Stimulated activated CD4-positive, alpha-beta T cell treated with anti-CD3 and anti-CD28 coated beads, TNF-alpha, amount 100 ng/mL, for 4 hours (primary cell): ENCODE measurements at regions not wholly inside any gene's neighbourhood (a gene's known extent, or its start where the extent isn't known, plus 50 kb on each side); places are given as distances from the start of the nearest gene placed in this dataset.
"Not testable (repeated sequence)": the region's sequence is repeated elsewhere in the genome, so short reads cannot be mapped to it uniquely, and the experiment has no call there.

Source experiments
- DNase-seq, 3 experiments: peaks; one replicate each; pipeline ENCODE4 v3.0.0-alpha.2; 2020; ENCODE audit warnings: low read depth in 3 of 3

DNA sequence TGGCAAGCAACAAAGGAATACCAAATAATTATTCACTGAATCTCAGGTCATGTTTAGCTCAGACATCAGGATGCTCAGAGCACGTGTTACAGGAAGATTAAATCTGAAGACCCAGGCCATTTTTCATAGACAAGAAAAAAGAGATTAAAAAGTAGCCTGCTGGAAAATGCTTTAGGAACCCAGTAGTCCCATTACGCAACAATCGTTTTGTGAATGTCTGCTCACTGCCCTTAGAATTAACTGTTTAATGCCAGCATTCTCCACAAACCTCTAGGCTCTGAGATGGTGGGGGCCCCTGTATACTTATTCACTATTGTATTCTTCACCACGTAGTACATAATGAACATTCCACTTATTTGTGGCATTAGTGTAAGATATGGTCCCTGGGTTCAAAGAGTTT is 154.6 kb upstream of the NYAP2 start:
- no peak for DNase-seq

- DNase-seq: no peak
Measured at GRCh38 chr2:225236769-225237323, 162.7 kb upstream of the NYAP2 start.

DNA sequence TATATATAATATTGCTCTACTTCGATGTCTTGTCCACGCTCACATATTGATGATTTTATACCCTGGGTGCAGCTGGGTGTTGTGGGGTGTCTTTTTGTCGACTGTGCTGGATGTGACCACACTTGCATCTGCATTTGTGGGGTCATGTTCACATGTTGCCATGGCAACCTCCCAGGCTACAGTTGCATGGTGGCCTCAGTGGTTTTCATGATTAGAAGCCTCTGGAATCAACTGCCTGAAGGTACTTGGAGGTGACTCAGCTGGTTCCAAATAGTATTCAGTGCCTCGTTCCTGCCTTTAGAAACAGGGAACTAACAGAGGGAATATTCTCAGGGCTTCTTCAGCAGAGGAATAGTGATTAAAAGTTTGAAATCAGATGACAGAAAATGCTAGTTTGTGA is 166.3 kb upstream of the NYAP2 start:
- no peak for DNase-seq

GRCh38 chr2:225231900-225232299 is 167.6 kb upstream of the NYAP2 start:
- no peak for DNase-seq

GRCh38 chr2:225229346-225229745 is 170.2 kb upstream of the NYAP2 start:
- DNase-seq: not testable (repeated sequence)

DNA sequence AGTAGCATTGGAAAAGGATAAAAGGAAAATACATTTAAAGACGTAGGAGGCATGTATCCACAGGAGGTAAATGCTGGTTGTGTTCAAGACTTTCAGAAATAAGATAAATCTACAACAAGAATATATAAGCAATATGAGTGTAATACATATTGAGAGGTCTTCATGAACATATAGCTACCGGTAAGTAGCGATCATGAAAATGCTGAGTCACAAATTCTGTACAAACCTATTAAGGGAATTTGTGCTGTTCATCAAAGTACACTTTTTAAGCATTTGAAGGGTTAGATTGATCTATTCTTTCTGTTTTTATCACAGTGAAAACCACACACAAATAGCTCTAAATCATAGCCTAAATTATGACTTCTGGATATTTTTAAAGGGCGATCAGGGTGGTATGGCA is 173.1 kb upstream of the NYAP2 start:
- no peak for DNase-seq

DNA sequence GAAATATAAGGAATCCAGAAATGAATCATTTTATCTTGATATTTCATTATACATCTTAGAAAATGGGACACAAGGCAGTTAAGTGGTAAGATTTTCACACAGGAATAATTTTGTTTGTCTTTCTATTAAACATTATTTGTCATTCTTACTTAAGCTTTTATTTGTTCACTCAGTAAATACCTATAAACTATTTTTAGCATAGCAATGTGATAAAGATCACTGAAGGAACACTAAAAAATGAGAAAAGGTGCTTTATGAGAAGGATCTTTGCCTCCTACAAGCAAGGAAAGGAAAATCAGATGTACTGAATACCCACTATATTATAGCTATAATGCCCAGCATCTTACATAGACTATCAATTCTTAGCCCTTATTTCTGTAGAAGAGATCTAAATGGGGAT is 176.2 kb upstream of the NYAP2 start:
- DNase-seq: no peak

GRCh38 chr2:225207471-225207870 is 165.2 kb upstream of the DOCK10 start:
- DNase-seq: no peak

- no peak for DNase-seq
Measured at GRCh38 chr2:225207043-225207442, 164.8 kb upstream of the DOCK10 start.

- DNase-seq: no peak
Measured at GRCh38 chr2:225196579-225196978, 154.3 kb upstream of the DOCK10 start.

- DNase-seq: no peak
Measured at GRCh38 chr2:225192869-225193268, 150.6 kb upstream of the DOCK10 start.

GRCh38 chr2:225190987-225191386 is 148.7 kb upstream of the DOCK10 start:
- DNase-seq: no peak

DNA sequence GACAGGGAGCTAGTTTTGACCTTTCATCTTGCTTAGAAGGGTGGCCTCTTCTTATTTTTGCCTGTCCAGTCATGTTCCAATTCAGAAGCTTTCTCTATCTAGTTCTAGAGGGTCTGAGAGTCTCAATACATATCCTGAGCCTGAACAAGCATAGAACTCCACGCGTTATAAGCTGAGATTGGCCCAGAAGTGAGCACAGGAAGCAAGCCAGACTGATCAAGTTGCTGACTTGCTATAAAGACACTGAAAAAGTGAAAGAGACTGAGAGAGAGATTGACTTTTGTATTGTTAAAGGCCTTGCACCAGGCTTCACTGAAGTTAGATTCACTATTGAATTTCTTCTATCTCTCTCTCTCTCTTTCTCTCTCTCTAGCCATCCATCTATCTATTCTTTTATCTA is 142.7 kb upstream of the DOCK10 start:
- DNase-seq: no peak

GRCh38 chr2:225182126-225182525 is 139.9 kb upstream of the DOCK10 start:
- DNase-seq: no peak

- no peak for DNase-seq
Measured at GRCh38 chr2:225177098-225177497, 134.8 kb upstream of the DOCK10 start.

DNA sequence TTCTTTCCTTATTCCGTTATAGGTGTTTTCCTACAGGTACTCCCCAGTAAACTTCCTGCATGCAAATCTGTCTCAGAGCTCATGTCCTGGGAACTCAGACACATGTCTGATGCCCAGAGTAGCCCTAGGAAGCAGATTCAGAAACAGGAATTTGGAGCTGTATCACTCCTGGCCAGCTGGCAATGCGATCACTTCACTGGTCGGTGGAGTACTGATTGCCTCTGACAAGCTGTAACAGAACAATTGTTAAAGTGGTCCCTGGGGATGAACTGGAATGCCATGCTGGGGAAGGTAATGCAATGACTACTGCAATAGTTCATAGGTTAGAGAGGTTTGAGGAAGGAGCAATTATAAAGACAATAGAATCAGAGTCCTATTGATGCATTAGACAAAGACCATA is 131.6 kb upstream of the DOCK10 start:
- DNase-seq: no peak

DNA sequence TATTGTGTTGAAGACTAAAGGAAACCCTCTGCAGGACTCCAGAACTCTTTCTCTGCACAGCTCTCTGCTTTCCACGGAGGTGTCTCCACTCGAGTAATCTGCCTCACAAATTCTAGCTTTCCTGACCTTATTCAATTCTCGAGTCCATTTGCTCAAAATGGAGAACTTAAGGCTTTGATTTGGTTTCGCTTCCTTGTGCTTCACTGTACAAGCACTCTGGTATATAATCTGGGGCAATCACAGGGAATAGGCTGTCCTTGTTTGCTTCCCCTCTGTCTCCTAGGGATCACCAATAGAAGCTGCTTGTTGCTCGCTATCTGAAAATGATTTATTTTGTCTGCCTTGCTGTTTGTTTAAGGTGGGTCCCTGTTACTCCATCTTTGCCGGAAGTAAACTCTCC is 129.1 kb upstream of the DOCK10 start:
- DNase-seq: no peak

GRCh38 chr2:225170162-225170561 is 127.9 kb upstream of the DOCK10 start:
- DNase-seq: no peak

DNA sequence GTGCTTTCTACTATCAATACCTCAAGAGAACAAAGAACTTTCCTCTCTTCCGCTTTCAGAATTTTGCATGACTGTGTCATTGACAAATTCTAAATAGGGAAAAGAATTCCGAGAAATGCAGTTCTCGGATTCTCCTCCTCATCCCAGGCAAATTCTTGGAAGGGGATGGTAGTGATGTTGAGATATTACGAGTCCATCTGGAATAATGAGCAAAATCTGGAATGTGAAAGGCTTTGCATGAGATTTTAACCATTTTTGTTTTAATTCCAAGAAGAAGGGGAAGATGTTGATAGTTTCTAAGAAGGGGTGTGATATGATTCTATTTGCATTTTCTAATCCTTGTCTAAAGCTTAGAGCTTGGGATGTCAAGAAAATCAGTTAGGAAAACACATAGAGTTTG is 127.1 kb upstream of the DOCK10 start:
- DNase-seq: no peak

- DNase-seq: no peak
Measured at GRCh38 chr2:225165052-225165451, 122.8 kb upstream of the DOCK10 start.

- no peak for DNase-seq
Measured at GRCh38 chr2:225164401-225165050, 122.3 kb upstream of the DOCK10 start.

GRCh38 chr2:225158360-225158759 is 116.1 kb upstream of the DOCK10 start:
- no peak for DNase-seq

- no peak for DNase-seq
Measured at GRCh38 chr2:225156853-225157451, 114.7 kb upstream of the DOCK10 start.

DNA sequence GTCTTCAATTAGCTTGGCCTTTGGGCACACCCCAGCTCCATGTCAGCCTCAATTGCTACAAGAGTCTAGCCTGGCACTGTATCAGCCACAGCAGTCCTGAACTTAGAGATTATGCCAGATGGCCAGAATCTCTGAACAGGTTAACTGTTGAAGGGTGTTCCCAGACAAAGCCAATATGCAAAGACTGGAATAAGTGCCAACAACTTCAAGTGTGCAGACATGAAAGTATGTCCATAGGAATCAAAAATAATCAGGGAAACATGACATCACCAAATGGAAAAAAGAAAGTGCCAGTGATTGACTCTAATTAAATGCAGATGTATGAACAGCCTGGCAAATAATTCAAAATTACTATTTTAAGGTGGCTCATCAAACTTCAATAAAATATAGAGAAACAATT is 98.5 kb upstream of the DOCK10 start:
- no peak for DNase-seq
